ENCODE measurements at regions not wholly inside any gene's neighbourhood (a gene's known extent, or its start where the extent isn't known, plus 50 kb on each side); places are given as distances from the start of the nearest gene placed in this dataset.

GRCh38 chr18:27685807-27686412 is 491.0 kb downstream of the CDH2 start:
- 0 out of 4 replicates have a peak, but pooled peaks cover 0 to 3% of the 10 kb centered on the region in 2 experiments for H3K9me3 ChIP-seq (ENCODE audit: control insufficient read depth in 1 of 2, insufficient read depth in 1 of 2, low read depth in 1 of 2, low read length in 2 of 2)
- H3K9ac ChIP-seq (ENCODE audit: low read length): no peak overlapping the region
- H3K36me3 ChIP-seq (ENCODE audit: control insufficient read depth in 1 of 2, insufficient read depth in 2 of 2, low read length in 2 of 2): no peaks in the 10 kb centered on the region
- no peaks in the 10 kb centered on the region for H4K20me1 ChIP-seq (ENCODE audit: insufficient read depth)
- intact Hi-C loops (cut with micrococcal nuclease): no loop called here
- TF ChIP-seq YY1 (IDR thresholded peaks at IDR 0.05; ENCODE audit: extremely low read depth, insufficient replicate concordance, low read depth, low read length): no peak
- peak; percentile 14 to 70 (median 62); a peak in 5 of 6 replicates for TF ChIP-seq CTCF (IDR thresholded peaks at IDR 0.05 in 2 of 3, conservative IDR thresholded peaks at IDR 0.05 in 1 of 3; ENCODE audit: borderline replicate concordance in 1 of 3, insufficient read depth in 1 of 3, low read depth in 2 of 3, low read length in 2 of 3)
- CTCF ChIA-PET: interaction anchor here (2.2 kb wide), 1 partner anchor 64 kb away, joined by 10 read pairs; no protein-coding TSS in a partner anchor
- peak; percentile 18 for DNase-seq (ENCODE audit: low read depth, low spot score)
- no peaks in the 10 kb centered on the region for H3K79me2 ChIP-seq (ENCODE audit: insufficient read depth, low read length)
- no peak; the same call in 1 of the 2 replicates for ATAC-seq
- RAD21 ChIA-PET (ENCODE audit: low non-redundant PET in 1 of 2, low total read pairs in 2 of 2, uncharacterized antibody in 2 of 2, unreplicated experiment in 2 of 2): no interaction called here
- H3K4me1 ChIP-seq (ENCODE audit: control insufficient read depth in 1 of 2, insufficient read depth in 2 of 2, low read length in 2 of 2): no peaks in the 10 kb centered on the region
- no peaks in the 10 kb centered on the region for H3K9me2 ChIP-seq (ENCODE audit: insufficient read depth)
- no peak overlapping the region for H3K4me3 ChIP-seq (replicated peaks in 1 of 2; ENCODE audit: low read depth in 1 of 2, low read length in 2 of 2)
- H3K27me3 ChIP-seq (ENCODE audit: insufficient read depth, low read length): no peaks in the 10 kb centered on the region
- POLR2A ChIA-PET: no interaction called here
- H3K4me2 ChIP-seq (ENCODE audit: low read length): no peak overlapping the region
- H2AFZ ChIP-seq (ENCODE audit: low read depth, low read length, poor library complexity, severe bottlenecking): no peak overlapping the region
- BruUV-seq (replicated peaks): no TSS peak
- H3K27ac ChIP-seq (ENCODE audit: low read depth, low read length): no peak overlapping the region

DNA sequence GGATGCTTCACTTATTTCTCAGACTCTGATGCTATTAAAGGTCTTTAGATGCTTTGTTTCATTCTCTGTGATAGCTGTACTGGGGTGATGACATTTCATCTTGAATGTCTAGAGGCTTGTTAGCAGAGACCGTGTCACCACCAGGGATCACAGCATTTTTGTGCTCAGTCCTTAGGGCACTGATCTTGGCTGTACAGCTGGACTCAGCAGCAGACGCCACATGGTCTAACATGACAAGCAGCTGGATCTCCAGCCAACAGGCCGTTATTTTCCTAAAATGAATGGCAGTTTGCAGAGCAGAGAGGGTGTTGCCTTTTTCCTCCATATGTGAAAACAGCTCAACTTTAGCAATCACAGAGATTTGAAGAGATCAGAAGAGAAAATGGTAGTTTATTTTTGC is 491.8 kb downstream of the CDH2 start:
- Histone ChIP-seq H4K20me1 (ENCODE audit: insufficient read depth) (no peaks in the 10 kb centered on the region), H3K9me2 (ENCODE audit: insufficient read depth) (no peaks in the 10 kb centered on the region), H3K9me3 (ENCODE audit: control insufficient read depth in 1 of 2, insufficient read depth in 1 of 2, low read depth in 1 of 2, low read length in 2 of 2) (0 out of 4 replicates have a peak, but pooled peaks cover 0 to 3% of the 10 kb centered on the region in 2 experiments), H3K27ac (ENCODE audit: low read depth, low read length) (no peak overlapping the region), H3K4me1 (ENCODE audit: control insufficient read depth in 1 of 2, insufficient read depth in 2 of 2, low read length in 2 of 2) (no peaks in the 10 kb centered on the region), H3K9ac (ENCODE audit: low read length) (no peak overlapping the region), H2AFZ (ENCODE audit: low read depth, low read length, poor library complexity, severe bottlenecking) (no peak overlapping the region), H3K79me2 (ENCODE audit: insufficient read depth, low read length) (no peaks in the 10 kb centered on the region), H3K27me3 (ENCODE audit: insufficient read depth, low read length) (no peaks in the 10 kb centered on the region), H3K4me2 (ENCODE audit: low read length) (no peak overlapping the region), H3K4me3 (replicated peaks in 1 of 2; ENCODE audit: low read depth in 1 of 2, low read length in 2 of 2) (no peak overlapping the region), H3K36me3 (ENCODE audit: control insufficient read depth in 1 of 2, insufficient read depth in 2 of 2, low read length in 2 of 2) (no peaks in the 10 kb centered on the region)
- no peak for ATAC-seq
- intact Hi-C loops (cut with micrococcal nuclease): no loop called here
- BruUV-seq (replicated peaks): no TSS peak
- no peak for TF ChIP-seq EGR1 (IDR thresholded peaks at IDR 0.05; ENCODE audit: low read depth)
- TF ChIP-seq JUND (IDR thresholded peaks at IDR 0.05): no peak
- no peak for TF ChIP-seq FOSL1 (IDR thresholded peaks at IDR 0.05; ENCODE audit: low read depth)
- TF ChIP-seq RAD21 (IDR thresholded peaks at IDR 0.05; ENCODE audit: low read depth): no peak
- TF ChIP-seq TCF7L2 (IDR thresholded peaks at IDR 0.05; ENCODE audit: borderline replicate concordance, extremely low read depth, insufficient read depth, insufficient read length): no peak
- TF ChIP-seq, protein P1, sequence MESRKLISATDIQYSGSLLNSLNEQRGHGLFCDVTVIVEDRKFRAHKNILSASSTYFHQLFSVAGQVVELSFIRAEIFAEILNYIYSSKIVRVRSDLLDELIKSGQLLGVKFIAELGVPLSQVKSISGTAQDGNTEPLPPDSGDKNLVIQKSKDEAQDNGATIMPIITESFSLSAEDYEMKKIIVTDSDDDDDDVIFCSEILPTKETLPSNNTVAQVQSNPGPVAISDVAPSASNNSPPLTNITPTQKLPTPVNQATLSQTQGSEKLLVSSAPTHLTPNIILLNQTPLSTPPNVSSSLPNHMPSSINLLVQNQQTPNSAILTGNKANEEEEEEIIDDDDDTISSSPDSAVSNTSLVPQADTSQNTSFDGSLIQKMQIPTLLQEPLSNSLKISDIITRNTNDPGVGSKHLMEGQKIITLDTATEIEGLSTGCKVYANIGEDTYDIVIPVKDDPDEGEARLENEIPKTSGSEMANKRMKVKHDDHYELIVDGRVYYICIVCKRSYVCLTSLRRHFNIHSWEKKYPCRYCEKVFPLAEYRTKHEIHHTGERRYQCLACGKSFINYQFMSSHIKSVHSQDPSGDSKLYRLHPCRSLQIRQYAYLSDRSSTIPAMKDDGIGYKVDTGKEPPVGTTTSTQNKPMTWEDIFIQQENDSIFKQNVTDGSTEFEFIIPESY (IDR thresholded peaks at IDR 0.05; ENCODE audit: extremely low read depth, insufficient replicate concordance, low read length): no peak
- no peak for TF ChIP-seq EZH2phosphoT487 (IDR thresholded peaks at IDR 0.05; ENCODE audit: borderline replicate concordance)
- no peak for TF ChIP-seq CEBPB (IDR thresholded peaks at IDR 0.05; ENCODE audit: low read depth)
- TF ChIP-seq ELF1 (IDR thresholded peaks at IDR 0.05; ENCODE audit: borderline replicate concordance, low read depth): no peak
- TF ChIP-seq SP1 (IDR thresholded peaks at IDR 0.05; ENCODE audit: low read depth): no peak
- TF ChIP-seq, protein P2, sequence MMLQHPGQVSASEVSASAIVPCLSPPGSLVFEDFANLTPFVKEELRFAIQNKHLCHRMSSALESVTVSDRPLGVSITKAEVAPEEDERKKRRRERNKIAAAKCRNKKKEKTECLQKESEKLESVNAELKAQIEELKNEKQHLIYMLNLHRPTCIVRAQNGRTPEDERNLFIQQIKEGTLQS (IDR thresholded peaks at IDR 0.05): no peak
- TF ChIP-seq EZH2 (IDR thresholded peaks at IDR 0.05): no peak
- no peak for TF ChIP-seq CBX3 (IDR thresholded peaks at IDR 0.05; ENCODE audit: low read depth)
- TF ChIP-seq POLR2AphosphoS5 (IDR thresholded peaks at IDR 0.05; ENCODE audit: low read depth, low read length): no peak
- TF ChIP-seq POLR2A (IDR thresholded peaks at IDR 0.05; ENCODE audit: borderline replicate concordance, extremely low read depth, insufficient read depth, insufficient read length): no peak
- DNase-seq (ENCODE audit: low read depth, low spot score): no peak
- ChIA-PET CTCF (interaction anchor here (2.2 kb wide), 1 partner anchor 65 kb away, joined by 10 read pairs; no protein-coding TSS in a partner anchor), POLR2A (no interaction called here), RAD21 (ENCODE audit: low non-redundant PET in 1 of 2, low total read pairs in 2 of 2, uncharacterized antibody in 2 of 2, unreplicated experiment in 2 of 2) (no interaction called here)

Data from HCT116 (cell line).